SK-N-SH (cell line): ENCODE measurements at regions not wholly inside any gene's neighbourhood (a gene's known extent, or its start where the extent isn't known, plus 50 kb on each side); places are given as distances from the start of the nearest gene placed in this dataset.

Experiments used
- FOXJ3 ChIP-seq: sonication (generic); formaldehyde crosslinking; IDR thresholded peaks from 2 replicates; pipeline ENCODE4 v1.5.1; 2020; ENCODE audit warnings: mild to moderate bottlenecking, missing genetic modification reagents
- GABPA ChIP-seq: IDR thresholded peaks from 2 replicates; pipeline ENCODE4 v1.4.0; 2012; ENCODE audit warnings: low read depth, mild to moderate bottlenecking
- REST ChIP-seq: IDR thresholded peaks from 2 replicates; pipeline ENCODE4 v1.6.1; 2012; ENCODE audit warnings: mild to moderate bottlenecking, low read depth, low read length, moderate library complexity
- TF ChIP-seq, protein P1 (sequence below): fragments of 200-600 bp; sonication (generic); IDR thresholded peaks from 2 replicates; pipeline ENCODE4 v1.6.1; 2017; ENCODE audit warnings: antibody characterized with exemption, mild to moderate bottlenecking, moderate library complexity

DNA sequence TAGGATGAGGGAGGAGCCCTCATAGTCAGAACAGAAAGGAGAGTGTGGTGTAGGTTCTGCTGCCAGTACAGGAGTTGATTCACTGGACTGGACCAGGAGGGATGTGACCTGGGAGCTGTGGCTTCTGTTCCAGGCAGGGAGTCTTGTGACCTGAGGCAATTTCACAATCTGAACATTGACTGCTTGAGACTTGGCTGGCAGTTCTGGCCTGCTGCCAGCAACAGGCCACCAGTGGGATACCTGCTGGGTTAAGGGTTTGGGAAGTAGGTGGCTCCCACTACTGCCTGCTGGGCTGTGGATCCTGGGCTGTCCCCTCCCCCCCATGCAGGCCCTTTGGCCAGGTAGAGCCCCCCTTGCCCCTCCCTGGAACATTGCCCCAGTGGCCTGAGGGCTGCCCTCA, 268.6 kb upstream of the ARRDC3 start:
- TF ChIP-seq, protein P1, sequence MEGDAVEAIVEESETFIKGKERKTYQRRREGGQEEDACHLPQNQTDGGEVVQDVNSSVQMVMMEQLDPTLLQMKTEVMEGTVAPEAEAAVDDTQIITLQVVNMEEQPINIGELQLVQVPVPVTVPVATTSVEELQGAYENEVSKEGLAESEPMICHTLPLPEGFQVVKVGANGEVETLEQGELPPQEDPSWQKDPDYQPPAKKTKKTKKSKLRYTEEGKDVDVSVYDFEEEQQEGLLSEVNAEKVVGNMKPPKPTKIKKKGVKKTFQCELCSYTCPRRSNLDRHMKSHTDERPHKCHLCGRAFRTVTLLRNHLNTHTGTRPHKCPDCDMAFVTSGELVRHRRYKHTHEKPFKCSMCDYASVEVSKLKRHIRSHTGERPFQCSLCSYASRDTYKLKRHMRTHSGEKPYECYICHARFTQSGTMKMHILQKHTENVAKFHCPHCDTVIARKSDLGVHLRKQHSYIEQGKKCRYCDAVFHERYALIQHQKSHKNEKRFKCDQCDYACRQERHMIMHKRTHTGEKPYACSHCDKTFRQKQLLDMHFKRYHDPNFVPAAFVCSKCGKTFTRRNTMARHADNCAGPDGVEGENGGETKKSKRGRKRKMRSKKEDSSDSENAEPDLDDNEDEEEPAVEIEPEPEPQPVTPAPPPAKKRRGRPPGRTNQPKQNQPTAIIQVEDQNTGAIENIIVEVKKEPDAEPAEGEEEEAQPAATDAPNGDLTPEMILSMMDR, result no peak
- TF ChIP-seq GABPA (no peak), REST (no peak), FOXJ3 (CRISPR knock-in tag) (no peak)
